Progenitor cell of endocrine pancreas (in vitro differentiated cells): ENCODE measurements at regions not wholly inside any gene's neighbourhood (a gene's known extent, or its start where the extent isn't known, plus 50 kb on each side); places are given as distances from the start of the nearest gene placed in this dataset.
A peak's percentile ranks its signal among the peaks of the same experiment; 100 is the strongest.

Experiments
- DNase-seq: peaks from one replicate; pipeline ENCODE4 v3.0.0; 2021; ENCODE audit warnings: low spot score; ENCODE audit not compliant: unreplicated experiment
- H3K27ac Mint-ChIP-seq: 2 replicates; pipeline ENCODE4 v1.8.0; 2021; ENCODE audit warnings: mild to moderate bottlenecking, moderate library complexity, mixed read lengths
- H3K27me3 Mint-ChIP-seq: 2 replicates; pipeline ENCODE4 v1.8.0; 2021; ENCODE audit warnings: mixed read lengths
- H3K36me3 Mint-ChIP-seq: 2 replicates; pipeline ENCODE4 v1.8.0; 2022; ENCODE audit warnings: mixed read lengths; ENCODE audit not compliant: insufficient read depth
- H3K4me1 Mint-ChIP-seq: 2 replicates; pipeline ENCODE4 v1.8.0; 2021; ENCODE audit warnings: low read depth, mixed read lengths
- H3K4me3 Mint-ChIP-seq: 2 replicates; pipeline ENCODE4 v1.8.0; 2021; ENCODE audit warnings: low read depth, mild to moderate bottlenecking, moderate library complexity, mixed read lengths
- H3K9me3 Mint-ChIP-seq: 2 replicates; pipeline ENCODE4 v1.8.0; 2021; ENCODE audit warnings: low read depth, mixed read lengths
- CTCF ChIP-seq: fragments of 200-600 bp; sonication (generic); IDR thresholded peaks from one replicate; pipeline ENCODE4 v1.5.0; 2021; ENCODE audit warnings: antibody characterized with exemption, mild to moderate bottlenecking; ENCODE audit not compliant: unreplicated experiment

GRCh38 chr18:22471546-22472131, 53.9 kb upstream of the CTAGE1 start:
- DNase-seq: no peak
- Mint-ChIP-seq H3K27ac (peak overlapping the region; percentile 93), H3K9me3 (peaks cover 3% of the 10 kb centered on the region), H3K4me3 (no peak overlapping the region), H3K4me1 (peaks cover 54% of the 10 kb centered on the region), H3K27me3 (no peaks in the 10 kb centered on the region), H3K36me3 (no peaks in the 10 kb centered on the region)
- TF ChIP-seq CTCF: no peak

- Mint-ChIP-seq H3K36me3 (no peaks in the 10 kb centered on the region), H3K4me3 (no peak overlapping the region), H3K27me3 (no peaks in the 10 kb centered on the region), H3K27ac (no peak overlapping the region), H3K9me3 (peaks cover 3% of the 10 kb centered on the region), H3K4me1 (peaks cover 46% of the 10 kb centered on the region)
- TF ChIP-seq CTCF: no peak
- DNase-seq: no peak
Measured at GRCh38 chr18:22473366-22473765, 55.7 kb upstream of the CTAGE1 start.

- Mint-ChIP-seq H3K27ac (no peak overlapping the region), H3K36me3 (no peaks in the 10 kb centered on the region), H3K27me3 (no peaks in the 10 kb centered on the region), H3K4me3 (no peak overlapping the region), H3K9me3 (no peaks in the 10 kb centered on the region), H3K4me1 (peaks cover 25% of the 10 kb centered on the region)
- TF ChIP-seq CTCF: no peak
- DNase-seq: no peak
Measured at GRCh38 chr18:22475426-22476100, 57.8 kb upstream of the CTAGE1 start.

GRCh38 chr18:22477222-22477621, 59.5 kb upstream of the CTAGE1 start:
- H3K9me3 Mint-ChIP-seq: peaks cover 3% of the 10 kb centered on the region
- H3K27me3 Mint-ChIP-seq: no peaks in the 10 kb centered on the region
- peaks cover 2% of the 10 kb centered on the region for H3K36me3 Mint-ChIP-seq
- H3K4me1 Mint-ChIP-seq: peaks cover 8% of the 10 kb centered on the region
- no peak for DNase-seq
- H3K27ac Mint-ChIP-seq: no peak overlapping the region
- H3K4me3 Mint-ChIP-seq: no peak overlapping the region
- no peak for TF ChIP-seq CTCF

- no peak for TF ChIP-seq CTCF
- no peak for DNase-seq
- no peak overlapping the region for H3K27ac Mint-ChIP-seq
- peaks cover 2% of the 10 kb centered on the region for H3K36me3 Mint-ChIP-seq
- H3K27me3 Mint-ChIP-seq: no peaks in the 10 kb centered on the region
- H3K4me3 Mint-ChIP-seq: no peak overlapping the region
- peaks cover 1% of the 10 kb centered on the region for H3K4me1 Mint-ChIP-seq
- peaks cover 3% of the 10 kb centered on the region for H3K9me3 Mint-ChIP-seq
Measured at GRCh38 chr18:22482948-22483347, 65.2 kb upstream of the CTAGE1 start.
